Islet of Langerhans (tissue), 1 donor: ENCODE measurements at regions not wholly inside any gene's neighbourhood (a gene's known extent, or its start where the extent isn't known, plus 50 kb on each side); places are given as distances from the start of the nearest gene placed in this dataset.

Experiments used
- FAIRE-seq: peaks from one replicate; lab custom pipeline; 2011; peaks lifted over from hg19 to GRCh38; lab: Jason Lieb, UNC

GRCh38 chr5:126348855-126349635 is 74.2 kb upstream of the GRAMD2B start:
- no peak for FAIRE-seq

- FAIRE-seq, result no peak
Observed at GRCh38 chr5:126351153-126351552, 72.1 kb upstream of the GRAMD2B start.

GRCh38 chr5:126354012-126354857 is 69.0 kb upstream of the GRAMD2B start:
- peak; percentile 98 for FAIRE-seq

GRCh38 chr5:126354858-126355731 is 68.1 kb upstream of the GRAMD2B start:
- FAIRE-seq, result no peak

DNA sequence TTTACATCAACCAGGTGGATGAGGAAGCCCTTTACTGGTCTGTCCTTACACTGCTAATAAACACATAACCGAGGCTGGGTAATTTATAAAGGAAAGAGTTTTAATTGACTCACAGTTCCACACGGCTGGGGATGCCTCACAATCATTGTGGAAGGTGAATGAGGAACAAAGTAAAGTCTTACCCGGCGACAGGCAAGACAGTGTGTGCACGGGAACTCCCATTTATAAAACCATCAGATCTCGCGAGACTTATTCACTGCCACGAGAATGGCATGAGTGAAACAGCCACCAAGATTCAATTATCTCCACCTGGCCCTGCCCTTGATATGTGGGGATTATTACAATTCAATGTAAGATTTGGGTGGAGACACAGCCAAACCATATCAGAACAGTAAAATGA is 67.3 kb upstream of the GRAMD2B start:
- no peak for FAIRE-seq

DNA sequence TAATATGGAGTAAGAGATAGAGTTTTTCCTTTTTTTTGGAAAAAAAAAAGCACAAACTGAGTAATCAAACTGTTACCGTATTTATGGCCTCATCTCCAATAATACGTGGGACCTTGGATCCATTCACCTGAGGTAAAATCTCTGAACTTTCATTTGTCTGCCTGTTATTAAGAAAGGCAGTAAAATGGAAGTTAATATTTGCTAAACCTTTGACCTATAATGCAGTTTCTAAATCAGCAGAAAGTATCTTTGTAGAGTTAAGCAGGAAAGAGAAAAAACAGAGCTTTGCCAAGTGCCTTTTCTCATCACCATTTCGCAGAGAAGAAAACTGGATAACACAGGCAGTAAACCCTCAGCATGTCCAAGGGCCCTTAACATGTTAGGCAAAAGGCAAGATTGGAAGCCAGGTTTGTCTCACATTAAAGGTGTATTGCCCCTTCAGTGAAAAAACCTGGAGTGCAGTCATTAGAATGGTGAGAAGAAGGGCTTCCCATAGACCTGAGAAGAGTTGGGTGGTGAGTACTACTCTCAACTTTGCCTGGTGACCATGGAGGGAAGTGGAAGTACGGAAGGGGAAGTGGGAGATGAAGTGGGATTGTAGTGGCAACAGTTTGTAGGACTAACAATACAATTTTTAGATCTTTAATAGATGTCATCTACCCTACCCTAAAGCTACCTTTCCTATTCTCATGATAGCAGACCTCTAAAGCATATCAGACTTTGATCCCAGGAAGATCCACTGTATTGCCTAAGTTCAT is 65.4 kb upstream of the GRAMD2B start:
- FAIRE-seq, result no peak

DNA sequence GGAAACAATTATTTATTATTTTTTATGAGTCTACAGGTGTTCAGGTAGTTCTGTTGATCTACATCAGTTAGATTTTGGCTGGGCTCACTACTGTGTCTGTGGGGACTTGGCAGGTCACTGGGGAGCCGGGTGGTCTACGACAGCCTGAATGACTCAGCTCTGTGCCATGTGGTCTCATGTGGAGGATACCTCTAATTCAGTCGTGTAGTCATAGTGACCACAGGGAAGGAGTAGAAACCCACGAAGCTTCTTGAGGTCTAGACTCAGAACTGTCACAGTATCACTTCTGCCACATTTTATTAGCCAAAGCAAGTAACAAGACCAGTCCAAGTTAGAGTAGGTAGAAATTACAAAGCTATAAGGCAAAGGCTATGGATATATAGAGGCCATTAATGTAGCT is 64.7 kb upstream of the GRAMD2B start:
- no peak for FAIRE-seq

GRCh38 chr5:126359884-126360283 is 63.3 kb upstream of the GRAMD2B start:
- FAIRE-seq, result no peak

DNA sequence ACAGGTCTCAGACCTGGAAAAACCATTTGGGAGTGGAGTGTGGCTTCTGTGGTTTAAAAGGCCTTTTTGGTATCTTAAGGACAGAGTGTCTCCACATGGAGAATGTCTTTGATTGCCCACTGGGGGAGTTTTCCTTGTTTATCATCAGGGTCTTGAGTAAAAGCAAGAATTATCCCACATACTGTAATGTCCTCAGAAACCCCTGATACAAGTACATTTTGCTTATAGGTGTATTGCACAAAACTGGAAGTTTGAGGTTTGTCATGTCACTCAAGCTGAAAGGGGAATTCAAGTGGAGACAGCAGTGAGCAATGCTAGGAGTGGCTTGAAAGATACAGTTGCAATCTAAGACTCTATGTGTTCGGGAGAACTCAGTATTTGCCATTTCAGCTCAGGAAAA is 62.7 kb upstream of the GRAMD2B start:
- no peak for FAIRE-seq

DNA sequence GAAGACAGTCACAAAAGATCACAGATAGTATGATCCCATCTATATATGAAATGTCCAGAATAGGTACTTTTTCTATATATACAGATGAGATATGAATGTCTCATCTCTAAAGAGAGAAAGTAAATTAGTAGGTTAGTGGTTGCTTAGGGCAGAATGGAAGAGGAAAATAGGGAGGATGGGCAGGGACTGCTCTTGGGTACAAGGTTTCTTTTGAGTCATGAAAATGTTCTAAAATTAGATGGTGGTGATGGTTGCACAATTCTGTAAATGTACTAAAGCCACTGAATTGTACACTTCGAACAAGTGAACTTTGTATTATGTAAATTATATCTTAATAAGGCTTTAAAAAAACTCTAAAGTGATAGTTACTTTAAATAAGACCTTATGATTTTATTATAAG is 59.6 kb upstream of the GRAMD2B start:
- FAIRE-seq, result no peak

DNA sequence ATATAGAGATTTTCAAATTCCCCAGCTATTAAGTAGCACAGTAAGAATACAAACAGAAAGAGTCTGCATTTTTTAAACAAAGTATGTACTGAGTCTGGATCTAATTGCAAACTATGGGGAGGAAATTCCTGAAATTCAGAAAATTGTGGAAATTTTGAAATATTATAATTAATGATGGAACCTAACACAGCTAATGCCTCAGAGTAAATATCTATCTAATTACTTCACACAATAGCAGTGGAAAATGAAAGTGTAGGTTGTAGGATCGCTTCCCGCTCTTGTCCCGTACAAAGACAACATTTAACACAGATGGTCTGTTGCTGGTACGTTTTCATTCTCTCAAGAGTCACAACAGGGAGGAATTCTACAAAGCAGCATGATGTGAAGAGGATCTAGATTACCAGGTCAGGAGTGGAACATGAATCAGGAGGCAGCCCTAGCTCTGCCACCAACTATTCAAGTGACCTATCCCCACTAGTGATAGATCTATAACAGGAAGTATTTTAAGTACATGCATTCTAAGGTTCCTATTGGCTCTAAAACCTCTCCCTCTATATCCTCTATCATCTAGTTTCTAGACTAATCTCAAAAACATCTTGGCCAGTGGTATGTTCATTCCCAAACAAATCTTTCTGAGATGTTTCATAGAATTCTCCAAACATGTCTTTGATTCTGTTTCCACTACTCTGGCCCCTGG is 58.9 kb upstream of the GRAMD2B start:
- no peak for FAIRE-seq

GRCh38 chr5:126365446-126366198 is 57.6 kb upstream of the GRAMD2B start:
- peak; percentile 91 for FAIRE-seq

DNA sequence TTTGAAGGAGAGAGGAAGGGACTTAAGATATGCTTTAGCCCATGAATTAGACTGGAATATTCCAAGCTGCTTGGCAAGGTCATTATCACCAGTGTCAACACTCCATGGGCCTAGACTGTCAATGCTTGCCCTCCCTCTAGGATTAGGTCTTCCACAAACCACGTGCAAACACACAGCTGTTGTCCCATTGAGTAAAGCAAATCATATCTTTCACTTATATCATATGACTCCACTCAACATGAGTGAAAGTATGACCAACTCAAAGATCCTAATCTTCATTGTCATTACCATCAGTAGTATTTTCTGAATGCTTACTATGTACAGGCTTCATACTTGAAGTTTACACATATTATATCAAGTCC is 57.0 kb upstream of the GRAMD2B start:
- no peak for FAIRE-seq

DNA sequence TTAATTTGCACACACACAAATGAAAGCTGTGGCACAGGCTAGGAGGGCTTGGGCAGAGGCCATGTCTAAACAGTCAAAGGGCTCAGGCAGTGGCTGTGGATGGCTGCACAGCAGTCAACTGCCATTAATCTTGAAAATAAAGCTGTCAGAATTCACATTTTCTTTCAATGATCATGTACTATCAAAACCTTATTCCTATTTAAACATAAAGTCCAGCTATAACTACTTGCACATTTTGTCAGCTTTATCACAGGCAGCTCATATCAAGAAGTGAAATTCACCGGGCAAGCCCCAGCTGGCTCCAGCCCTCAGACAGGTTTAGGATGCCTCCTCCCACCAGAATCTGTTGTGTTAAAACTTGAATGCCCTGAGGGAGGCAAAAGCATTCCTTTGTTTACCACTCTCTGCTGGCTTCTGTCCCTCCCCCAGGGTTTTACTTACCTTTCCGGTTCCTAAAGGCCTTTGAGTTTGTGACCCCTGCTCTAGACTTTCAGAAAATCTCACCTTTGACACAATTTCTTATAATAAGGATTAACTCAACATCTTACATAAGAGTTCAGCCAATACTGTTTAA is 54.9 kb upstream of the GRAMD2B start:
- no peak for FAIRE-seq

- FAIRE-seq, result peak; percentile 68
Observed at GRCh38 chr5:126369083-126369482, 54.1 kb upstream of the GRAMD2B start.

GRCh38 chr5:126369995-126370731 is 53.0 kb upstream of the GRAMD2B start:
- peak; percentile 69 for FAIRE-seq

DNA sequence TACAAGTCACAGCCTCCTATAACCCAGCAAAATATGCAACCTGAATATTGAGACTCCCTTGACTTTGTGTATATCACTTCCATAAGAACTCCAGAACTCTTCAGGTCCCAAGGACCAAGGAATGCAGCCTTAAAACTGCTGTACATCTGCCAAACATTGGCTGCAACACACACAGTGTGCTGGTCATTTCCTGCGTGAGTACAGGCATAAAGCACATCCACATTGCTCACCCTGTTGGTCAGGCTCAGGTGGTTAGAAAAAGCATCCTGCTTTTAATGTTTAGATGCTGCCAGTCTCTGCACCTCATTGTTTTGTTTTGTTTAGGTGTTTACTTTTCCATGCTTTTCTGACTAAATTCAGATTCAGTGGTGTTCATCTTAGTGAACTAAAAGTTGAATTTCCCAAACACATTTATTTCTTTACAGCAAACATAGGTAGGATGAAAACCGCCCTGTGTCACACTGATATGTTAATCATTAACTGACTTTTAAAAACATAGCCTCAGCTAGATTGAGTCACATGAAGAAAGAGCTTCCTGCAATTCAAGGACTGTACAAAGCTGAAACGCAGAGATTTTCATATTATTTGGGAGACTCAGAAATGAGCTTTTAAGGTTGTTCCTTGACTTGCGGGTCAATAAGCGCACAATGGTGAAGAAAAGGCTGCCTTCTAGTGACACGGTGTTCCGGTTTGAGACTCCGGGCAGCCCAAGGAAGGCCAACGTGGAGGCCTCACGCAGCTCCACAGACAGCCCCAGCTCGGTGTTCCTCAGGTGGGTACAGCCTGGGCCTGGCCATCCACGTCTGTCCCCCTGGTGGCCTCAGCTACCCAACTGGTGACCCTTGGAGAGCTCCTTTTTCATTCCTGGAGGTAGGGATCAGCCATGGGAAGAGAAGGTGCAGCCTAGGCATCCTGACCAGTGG is 52.2 kb upstream of the GRAMD2B start:
- peak; percentile 98 for FAIRE-seq

DNA sequence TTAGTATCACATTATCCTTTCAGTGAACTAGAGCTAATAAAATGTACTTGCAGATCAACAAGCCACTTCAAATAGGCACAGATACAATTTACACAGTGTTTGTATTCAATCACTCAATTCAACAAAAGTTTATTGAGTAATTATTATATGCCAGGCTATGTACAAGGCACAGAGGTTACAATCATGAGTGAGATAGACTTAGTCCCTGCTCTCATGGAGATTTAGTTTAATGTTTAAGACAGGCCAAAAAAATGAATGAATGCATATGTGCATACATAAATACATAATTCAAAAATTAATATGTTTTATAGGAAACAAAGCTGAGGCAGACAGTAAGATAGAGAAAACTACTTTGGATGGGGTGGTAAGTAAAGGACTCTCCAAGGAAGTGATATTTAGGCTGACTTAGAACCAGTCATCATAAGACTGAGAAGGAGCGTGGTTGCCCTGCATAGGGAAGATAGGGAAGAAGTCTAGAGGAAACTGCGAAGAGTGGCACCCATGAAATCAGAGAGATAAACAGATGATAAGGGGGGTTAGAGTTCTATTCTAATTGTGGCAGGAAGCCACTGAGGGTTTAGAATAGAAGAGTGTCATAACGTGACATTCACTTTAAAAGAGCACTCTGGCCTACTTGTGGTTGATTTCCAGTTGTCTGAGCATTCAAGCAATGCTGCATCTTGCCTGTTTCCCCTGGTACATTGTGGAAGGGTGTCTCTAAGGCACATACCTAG is 49.7 kb upstream of the GRAMD2B start:
- peak; percentile 71 for FAIRE-seq
